ENCODE measurements at regions not wholly inside any gene's neighbourhood (a gene's known extent, or its start where the extent isn't known, plus 50 kb on each side); places are given as distances from the start of the nearest gene placed in this dataset.

- no peak for TF ChIP-seq CTCF (IDR thresholded peaks at IDR 0.05)
- peaks cover 23% of the 10 kb centered on the region for H3K4me1 Mint-ChIP-seq (ENCODE audit: low read depth)
- H3K4me3 Mint-ChIP-seq (ENCODE audit: unreplicated experiment) = no peak overlapping the region
- H3K27me3 Mint-ChIP-seq (ENCODE audit: low read depth) = no peaks in the 10 kb centered on the region
- H3K27ac Mint-ChIP-seq (ENCODE audit: unreplicated experiment) = no peak overlapping the region
- no peaks in the 10 kb centered on the region for H3K9me3 Mint-ChIP-seq (ENCODE audit: low read depth)
- no peak for DNase-seq (ENCODE audit: low spot score)
- H3K36me3 Mint-ChIP-seq (ENCODE audit: low read depth) = no peaks in the 10 kb centered on the region
These were observed 304.6 kb upstream of the ZFP64 start for GRCh38 chr20:52496191-52496590.

GRCh38 chr20:52494244-52494643, 302.7 kb upstream of the ZFP64 start:
- H3K4me1 Mint-ChIP-seq (ENCODE audit: low read depth) = peaks cover 33% of the 10 kb centered on the region
- H3K9me3 Mint-ChIP-seq (ENCODE audit: low read depth) = peaks cover 5% of the 10 kb centered on the region
- no peaks in the 10 kb centered on the region for H3K36me3 Mint-ChIP-seq (ENCODE audit: low read depth)
- no peak for DNase-seq (ENCODE audit: low spot score)
- no peaks in the 10 kb centered on the region for H3K27me3 Mint-ChIP-seq (ENCODE audit: low read depth)
- peak overlapping the region; percentile 46 for H3K4me3 Mint-ChIP-seq (ENCODE audit: unreplicated experiment)
- no peak for TF ChIP-seq CTCF (IDR thresholded peaks at IDR 0.05)
- peak overlapping the region; percentile 85 for H3K27ac Mint-ChIP-seq (ENCODE audit: unreplicated experiment)

- Mint-ChIP-seq H3K4me1 (ENCODE audit: low read depth) (peaks cover 33% of the 10 kb centered on the region), H3K36me3 (ENCODE audit: low read depth) (no peaks in the 10 kb centered on the region), H3K27me3 (ENCODE audit: low read depth) (no peaks in the 10 kb centered on the region), H3K4me3 (ENCODE audit: unreplicated experiment) (peak overlapping the region; percentile 11), H3K27ac (ENCODE audit: unreplicated experiment) (peak overlapping the region; percentile 62), H3K9me3 (ENCODE audit: low read depth) (peaks cover 5% of the 10 kb centered on the region)
- TF ChIP-seq CTCF (IDR thresholded peaks at IDR 0.05) = no peak
- DNase-seq (ENCODE audit: low spot score) = no peak
These were observed 301.7 kb upstream of the ZFP64 start for GRCh38 chr20:52493171-52493721.

- Mint-ChIP-seq H3K27me3 (ENCODE audit: low read depth) (no peaks in the 10 kb centered on the region), H3K4me3 (ENCODE audit: unreplicated experiment) (no peak overlapping the region), H3K4me1 (ENCODE audit: low read depth) (peaks cover 33% of the 10 kb centered on the region)
These were observed 299.3 kb upstream of the ZFP64 start for GRCh38 chr20:52490711-52491430.

GRCh38 chr20:52484438-52484837, 292.9 kb upstream of the ZFP64 start:
- Mint-ChIP-seq H3K27ac (ENCODE audit: unreplicated experiment) (no peak overlapping the region), H3K9me3 (ENCODE audit: low read depth) (no peaks in the 10 kb centered on the region), H3K4me3 (ENCODE audit: unreplicated experiment) (no peak overlapping the region), H3K4me1 (ENCODE audit: low read depth) (peaks cover 6% of the 10 kb centered on the region), H3K27me3 (ENCODE audit: low read depth) (no peaks in the 10 kb centered on the region), H3K36me3 (ENCODE audit: low read depth) (no peaks in the 10 kb centered on the region)
- no peak for TF ChIP-seq CTCF (IDR thresholded peaks at IDR 0.05)
- DNase-seq (ENCODE audit: low spot score) = no peak

More at GRCh38 chr20:52490711-52491430, 299.3 kb upstream of the ZFP64 start:
- no peak for DNase-seq (ENCODE audit: low spot score)
- H3K36me3 Mint-ChIP-seq (ENCODE audit: low read depth) = no peaks in the 10 kb centered on the region
- H3K27ac Mint-ChIP-seq (ENCODE audit: unreplicated experiment) = peak overlapping the region; percentile 96
- peaks cover 5% of the 10 kb centered on the region for H3K9me3 Mint-ChIP-seq (ENCODE audit: low read depth)
- TF ChIP-seq CTCF (IDR thresholded peaks at IDR 0.05) = no peak
